Liver (tissue), 8 donors: ENCODE measurements at regions not wholly inside any gene's neighbourhood (a gene's known extent, or its start where the extent isn't known, plus 50 kb on each side); places are given as distances from the start of the nearest gene placed in this dataset.

Experiments
- DNase-seq: peaks from one replicate; pipeline ENCODE4 v3.0.0-alpha.2; 2017; ENCODE audit warnings: low spot score
- H3K27ac ChIP-seq, 2 donors: one replicate each; pipeline ENCODE4 v1.7.0; 2013; ENCODE audit warnings: inconsistent platforms in 2 of 2, low read length in 2 of 2, control low read depth in 1 of 2, low read depth in 1 of 2, mild to moderate bottlenecking in 1 of 2
- H3K27me3 ChIP-seq, 4 donors: one replicate each; pipeline versions ENCODE4 v1.6.1 to v1.7.0; 2013; ENCODE audit warnings: low read length in 3 of 4, inconsistent platforms in 1 of 4, mild to moderate bottlenecking in 1 of 4, moderate library complexity in 1 of 4; ENCODE audit not compliant: control insufficient read depth in 4 of 4, insufficient read depth in 4 of 4
- H3K36me3 ChIP-seq, 4 donors: one replicate each; pipeline versions ENCODE4 v1.6.1 to v1.7.0; 2013; ENCODE audit warnings: low read length in 3 of 4, mild to moderate bottlenecking in 3 of 4, low read depth in 1 of 4, moderate library complexity in 1 of 4; ENCODE audit not compliant: control insufficient read depth in 4 of 4, insufficient read depth in 3 of 4
- H3K4me1 ChIP-seq, 4 donors: one replicate each; pipeline versions ENCODE4 v1.6.1 to v1.7.0; 2013; ENCODE audit warnings: low read length in 3 of 4, mild to moderate bottlenecking in 3 of 4, moderate library complexity in 1 of 4; ENCODE audit not compliant: control insufficient read depth in 4 of 4, insufficient read depth in 4 of 4
- H3K4me3 ChIP-seq, 3 donors: one replicate each; pipeline versions ENCODE4 v1.6.1 to v1.7.0; 2013; ENCODE audit warnings: low read length in 3 of 3, control low read depth in 1 of 3, low read depth in 1 of 3, mild to moderate bottlenecking in 1 of 3
- H3K9ac ChIP-seq, 2 donors: one replicate each; pipeline ENCODE4 v1.7.0; 2013; ENCODE audit warnings: low read length in 2 of 2, mild to moderate bottlenecking in 2 of 2, moderate library complexity in 2 of 2, control low read depth in 1 of 2, low read depth in 1 of 2
- H3K9me3 ChIP-seq, 4 donors: one replicate each; pipeline versions ENCODE4 v1.6.1 to v1.7.0; 2013; ENCODE audit warnings: low read length in 3 of 4; ENCODE audit not compliant: control insufficient read depth in 4 of 4
- ATF3 ChIP-seq: IDR thresholded peaks from 2 replicates; pipeline ENCODE4 v1.6.1; 2016; ENCODE audit warnings: antibody characterized with exemption
- CTCF ChIP-seq: fragments of 150-350 bp; IDR thresholded peaks from 2 replicates; pipeline ENCODE4 v1.5.1; 2017; ENCODE audit warnings: improper control_type of control experiment, low read depth, low read length; ENCODE audit not compliant: missing input control
- EGR1 ChIP-seq, 2 donors: IDR thresholded peaks; 2 replicates each; pipeline ENCODE4 v1.6.1; 2016 to 2018; ENCODE audit warnings: antibody characterized with exemption in 2 of 2, low read depth in 2 of 2
- FOXA1 ChIP-seq: IDR thresholded peaks from 2 replicates; pipeline ENCODE4 v1.6.1; 2016; ENCODE audit warnings: antibody characterized with exemption
- FOXA2 ChIP-seq: IDR thresholded peaks from 2 replicates; pipeline ENCODE4 v1.6.1; 2016; ENCODE audit warnings: antibody characterized with exemption
- GABPA ChIP-seq, 2 donors: IDR thresholded peaks in 1 of 2; conservative IDR thresholded peaks in 1 of 2; 2 replicates each; pipeline ENCODE4 v1.6.1; 2016; ENCODE audit warnings: antibody characterized with exemption in 2 of 2, mild to moderate bottlenecking in 1 of 2, moderate library complexity in 1 of 2
- HNF4A ChIP-seq, 2 donors: conservative IDR thresholded peaks; 2 replicates each; pipeline ENCODE4 v1.6.1; 2016; ENCODE audit warnings: antibody characterized with exemption in 2 of 2, mild to moderate bottlenecking in 2 of 2
- HNF4G ChIP-seq: IDR thresholded peaks from 2 replicates; pipeline ENCODE4 v1.6.1; 2016; ENCODE audit warnings: antibody characterized with exemption
- JUND ChIP-seq, 2 donors: IDR thresholded peaks; 2 replicates each; pipeline ENCODE4 v1.6.1; 2016; ENCODE audit warnings: antibody characterized with exemption in 2 of 2
- MAX ChIP-seq: IDR thresholded peaks from 2 replicates; pipeline ENCODE4 v1.6.1; 2016; ENCODE audit warnings: antibody characterized with exemption
- NR2F2 ChIP-seq: IDR thresholded peaks from 2 replicates; pipeline ENCODE4 v1.6.1; 2016; ENCODE audit warnings: antibody characterized with exemption
- RAD21 ChIP-seq, 2 donors: IDR thresholded peaks; 2 replicates each; pipeline ENCODE4 v1.6.1; 2016; ENCODE audit warnings: antibody characterized with exemption in 2 of 2, mild to moderate bottlenecking in 2 of 2
- REST ChIP-seq: IDR thresholded peaks from 2 replicates; pipeline ENCODE4 v1.6.1; 2016; ENCODE audit warnings: antibody characterized with exemption, mild to moderate bottlenecking
- RXRA ChIP-seq, 2 donors: IDR thresholded peaks; 2 replicates each; pipeline ENCODE4 v1.6.1; 2017 to 2018; ENCODE audit warnings: antibody characterized with exemption in 2 of 2, mild to moderate bottlenecking in 1 of 2
- SP1 ChIP-seq: IDR thresholded peaks from 2 replicates; pipeline ENCODE4 v1.6.1; 2018; ENCODE audit warnings: antibody characterized with exemption, mild to moderate bottlenecking
- TAF1 ChIP-seq: conservative IDR thresholded peaks from 2 replicates; pipeline ENCODE4 v1.6.1; 2016; ENCODE audit warnings: antibody characterized with exemption, mild to moderate bottlenecking
- YY1 ChIP-seq: IDR thresholded peaks from 2 replicates; pipeline ENCODE4 v1.6.1; 2016; ENCODE audit warnings: antibody characterized with exemption, mild to moderate bottlenecking
- ZBTB33 ChIP-seq: IDR thresholded peaks from 2 replicates; pipeline ENCODE4 v1.6.1; 2016; ENCODE audit warnings: antibody characterized with exemption
- WGBS: extraction: QIAGEN DNeasy Blood & Tissue Kit; methylation state at CpG from one replicate; pipeline ENCODE4 v1.1.7; 2013; 5-methylcytosine and 5-hydroxymethylcytosine counted together
- donor health status: healthy.
- donor health status: healthy.
- donor health status: healthy.
- donor health status: healthy.
- donor health status: healthy.

- TF ChIP-seq HNF4A (conservative IDR thresholded peaks at IDR 0.05) (no peak), ATF3 (no peak), FOXA1 (no peak), SP1 (no peak)
- Histone ChIP-seq H3K4me1 (no peaks in the 10 kb centered on the region), H3K27me3 (no peaks in the 10 kb centered on the region), H3K4me3 (no peak overlapping the region), H3K36me3 (no peaks in the 10 kb centered on the region), H3K9ac (no peak overlapping the region), H3K27ac (no peak overlapping the region), H3K9me3 (no peaks in the 10 kb centered on the region)
- 91% methylated on average over 1 of the region's 1 CpG for WGBS
- DNase-seq, result no peak
Observed at GRCh38 chr2:12376025-12376424, 340.7 kb upstream of the TRIB2 start.

- DNase-seq, result no peak
- Histone ChIP-seq H3K27ac (no peak overlapping the region), H3K9me3 (peaks cover 0 to 2% (median 0%) of the 10 kb centered on the region in 4 donors), H3K9ac (no peak overlapping the region), H3K4me1 (no peaks in the 10 kb centered on the region), H3K27me3 (no peaks in the 10 kb centered on the region), H3K4me3 (no peak overlapping the region), H3K36me3 (no peaks in the 10 kb centered on the region)
- TF ChIP-seq SP1 (no peak), GABPA (IDR thresholded peaks at IDR 0.05 in 1 of 2, conservative IDR thresholded peaks at IDR 0.05 in 1 of 2) (no peak), YY1 (no peak), ATF3 (no peak), HNF4G (no peak), NR2F2 (no peak), RAD21 (IDR thresholded peaks at IDR 0.05) (no peak), HNF4A (conservative IDR thresholded peaks at IDR 0.05) (no peak), EGR1 (IDR thresholded peaks at IDR 0.05; ENCODE audit: low read depth in 2 of 2) (no peak), RXRA (IDR thresholded peaks at IDR 0.05) (no peak), TAF1 (no peak), MAX (no peak), ZBTB33 (no peak), FOXA1 (no peak), JUND (IDR thresholded peaks at IDR 0.05) (no peak), CTCF (no peak), FOXA2 (no peak), REST (no peak)
- 83% methylated on average over 1 of the region's 1 CpG for WGBS
Observed at GRCh38 chr2:12379143-12379542, 337.6 kb upstream of the TRIB2 start.
